K562 (cell line): ENCODE measurements at regions not wholly inside any gene's neighbourhood (a gene's known extent, or its start where the extent isn't known, plus 50 kb on each side); places are given as distances from the start of the nearest gene placed in this dataset.

ENCODE experiments used
- E4F1 ChIP-seq: fragments of 250-450 bp; sonication (Bioruptor Pico); IDR thresholded peaks from 2 replicates; pipeline ENCODE4 v1.5.0; 2021; ENCODE audit warnings: mild to moderate bottlenecking, borderline replicate concordance
- ETS2 ChIP-seq: IDR thresholded peaks from 2 replicates; pipeline ENCODE4 v1.6.1; 2016; ENCODE audit warnings: borderline replicate concordance, missing genetic modification characterization, mild to moderate bottlenecking, moderate library complexity, missing compliant biosample characterization; ENCODE audit not compliant: poor library complexity, severe bottlenecking
- FOXP4 ChIP-seq: sonication (generic); formaldehyde crosslinking; IDR thresholded peaks from 2 replicates; pipeline ENCODE4 v1.8.0; 2022; ENCODE audit warnings: mild to moderate bottlenecking, missing genetic modification reagents, borderline replicate concordance
- GTF2B ChIP-seq: IDR thresholded peaks from 2 replicates; pipeline ENCODE4 v1.6.1; 2011; ENCODE audit not compliant: insufficient read length; ENCODE audit errors: extremely low read depth
- GTF3C2 ChIP-seq: IDR thresholded peaks from 3 replicates; pipeline ENCODE4 v1.6.1; 2011; ENCODE audit warnings: borderline replicate concordance, mild to moderate bottlenecking, moderate library complexity; ENCODE audit not compliant: insufficient read length; ENCODE audit errors: extremely low read depth
- MXI1 ChIP-seq: IDR thresholded peaks from 2 replicates; pipeline ENCODE4 v1.6.1; 2011; ENCODE audit warnings: low read depth, mild to moderate bottlenecking, improper control_type of control experiment, low read length
- SFPQ ChIP-seq: fragments of 200-400 bp; formaldehyde crosslinking; IDR thresholded peaks from 2 replicates; pipeline ENCODE4 v1.6.1; 2017; ENCODE audit warnings: mild to moderate bottlenecking, low read depth, low read length, moderate library complexity
- THAP7 ChIP-seq: fragments of 250-450 bp; sonication (Bioruptor Pico); IDR thresholded peaks from 2 replicates; pipeline ENCODE4 v1.5.0; 2021
- UBTF ChIP-seq, 2 experiments: IDR thresholded peaks; 2 replicates each; pipeline ENCODE4 v1.6.1; 2012; ENCODE audit warnings: improper control_type of control experiment in 2 of 2, low read depth in 2 of 2, low read length in 2 of 2, borderline replicate concordance in 1 of 2
- ZKSCAN8 ChIP-seq: fragments of 200-800 bp; sonication (Bioruptor generic); IDR thresholded peaks from 2 replicates; pipeline ENCODE4 v1.6.1; 2016; ENCODE audit warnings: missing genetic modification characterization, missing compliant biosample characterization

- TF ChIP-seq GTF2B (no peak), SFPQ (no peak), FOXP4 (CRISPR knock-in tag) (no peak), THAP7 (CRISPR knock-in tag) (no peak), MXI1 (no peak), ETS2 (tag) (no peak), ZKSCAN8 (CRISPR knock-in tag) (no peak), UBTF (IDR thresholded peaks at IDR 0.05; ENCODE audit: borderline replicate concordance in 1 of 2, low read depth in 2 of 2, low read length in 2 of 2) (no peak), E4F1 (CRISPR knock-in tag) (no peak), GTF3C2 (no peak)
Observed at GRCh38 chr9:25814023-25814422, 135.8 kb upstream of the TUSC1 start (continued).
